ENCODE measurements at regions not wholly inside any gene's neighbourhood (a gene's known extent, or its start where the extent isn't known, plus 50 kb on each side); places are given as distances from the start of the nearest gene placed in this dataset.

DNA sequence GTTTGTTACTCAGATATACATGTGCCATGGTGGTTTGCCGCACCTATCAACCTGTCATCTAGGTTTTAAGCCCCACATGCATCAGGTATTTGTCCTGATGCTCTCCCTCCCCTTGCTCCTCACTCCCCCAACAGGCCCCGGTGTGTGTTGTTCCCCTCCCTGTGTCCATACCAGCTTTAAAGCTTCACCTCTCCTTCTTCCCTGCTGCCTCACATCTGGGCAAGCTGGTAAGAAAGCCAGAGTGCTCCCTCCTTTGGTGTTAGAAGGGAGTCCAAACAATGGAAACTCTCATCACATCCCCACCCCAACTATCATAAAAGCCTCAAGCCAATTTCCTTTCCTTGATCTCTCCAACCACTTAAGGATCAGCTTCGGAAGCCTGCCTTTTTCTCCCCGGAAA lies 1115.6 kb upstream of the GOT2 start:
- TF ChIP-seq GATA3 (IDR thresholded peaks at IDR 0.05; ENCODE audit: low read depth, low read length): no peak
- TF ChIP-seq GATA2 (IDR thresholded peaks at IDR 0.05; ENCODE audit: low read depth, low read length): no peak

GRCh38 chr16:59848296-59848695 lies 1114.2 kb upstream of the GOT2 start:
- no peak for TF ChIP-seq GATA3 (IDR thresholded peaks at IDR 0.05; ENCODE audit: low read depth, low read length)
- no peak for TF ChIP-seq GATA2 (IDR thresholded peaks at IDR 0.05; ENCODE audit: low read depth, low read length)

DNA sequence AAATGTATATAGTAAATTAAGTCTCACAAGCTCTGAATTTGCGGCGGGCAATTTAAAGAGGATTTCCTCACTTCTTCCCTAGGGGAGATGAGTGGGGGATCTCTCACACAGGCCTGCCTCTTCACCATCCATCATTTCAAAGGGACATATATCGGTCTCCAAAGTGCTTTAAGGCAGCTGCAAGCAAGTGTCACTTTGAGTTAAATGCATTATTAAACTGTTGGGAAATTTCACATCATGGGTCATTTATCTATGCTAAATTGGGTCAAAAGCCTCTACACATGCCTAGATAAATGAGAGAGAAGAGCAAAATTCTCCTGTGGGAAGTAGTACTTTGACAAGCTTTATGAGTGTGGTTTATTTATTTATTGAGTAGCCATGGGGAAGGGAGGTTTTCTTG lies 1106.1 kb upstream of the GOT2 start:
- TF ChIP-seq GATA2 (IDR thresholded peaks at IDR 0.05; ENCODE audit: low read depth, low read length) (no peak), GATA3 (IDR thresholded peaks at IDR 0.05; ENCODE audit: low read depth, low read length) (no peak)

DNA sequence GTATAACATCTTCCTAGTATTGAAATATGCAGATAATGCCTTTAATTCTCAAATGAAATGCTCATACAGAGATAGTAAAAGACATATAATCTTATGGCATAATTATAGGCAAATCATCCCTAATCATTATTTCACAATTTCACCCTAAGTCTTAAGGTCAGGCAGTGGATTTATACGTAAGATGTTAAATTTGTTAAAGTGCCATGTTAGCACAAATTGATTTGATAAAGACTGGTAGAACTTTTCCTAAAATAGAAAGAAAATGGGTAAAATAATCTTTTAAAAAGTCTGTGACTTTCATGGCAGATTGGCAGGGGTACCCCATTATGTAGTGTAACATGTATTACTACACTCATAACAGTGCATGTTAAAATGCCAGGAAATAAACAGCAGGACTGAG lies 1092.7 kb upstream of the GOT2 start:
- no peak for TF ChIP-seq GATA3 (IDR thresholded peaks at IDR 0.05; ENCODE audit: low read depth, low read length)
- TF ChIP-seq GATA2 (IDR thresholded peaks at IDR 0.05; ENCODE audit: low read depth, low read length): no peak

DNA sequence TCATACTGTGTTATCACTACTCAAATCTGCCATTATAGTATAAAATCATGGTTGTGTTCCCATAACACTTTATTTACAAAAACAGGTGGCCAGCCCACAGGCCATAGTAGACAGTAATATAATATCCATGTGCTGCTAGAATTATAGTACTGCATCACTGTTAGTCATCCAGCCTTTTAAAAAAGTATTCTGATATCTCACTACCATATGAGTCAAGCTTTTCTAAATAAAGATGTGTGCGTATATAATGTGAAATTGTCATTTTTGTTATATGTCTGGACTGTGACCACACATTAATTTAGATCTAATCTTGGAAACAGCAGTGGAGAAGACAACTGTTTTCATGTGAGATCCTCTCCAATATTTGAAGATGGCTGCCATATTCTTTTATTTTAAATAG lies 1049.1 kb upstream of the GOT2 start:
- TF ChIP-seq GATA2 (IDR thresholded peaks at IDR 0.05; ENCODE audit: low read depth, low read length) (no peak), GATA3 (IDR thresholded peaks at IDR 0.05; ENCODE audit: low read depth, low read length) (no peak)

DNA sequence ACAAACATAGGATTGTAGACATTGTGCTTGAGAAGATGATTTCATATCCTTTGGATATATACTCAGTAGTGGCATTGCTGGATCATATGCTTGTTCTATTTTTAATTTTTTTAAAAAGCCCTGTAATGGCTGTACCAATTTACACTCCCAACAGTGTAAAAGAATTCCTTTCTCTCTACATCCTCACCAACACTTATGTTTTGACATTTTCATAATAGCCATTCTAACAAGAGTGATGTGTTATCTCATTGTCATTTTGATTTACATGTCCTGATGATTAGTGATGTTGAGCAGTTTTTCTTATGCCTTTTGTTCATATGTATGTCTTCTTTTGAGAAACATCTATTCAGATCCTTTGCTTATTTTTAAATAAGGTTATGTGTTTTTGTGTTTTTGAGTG lies 1039.2 kb upstream of the GOT2 start:
- no peak for TF ChIP-seq GATA3 (IDR thresholded peaks at IDR 0.05; ENCODE audit: low read depth, low read length)
- no peak for TF ChIP-seq GATA2 (IDR thresholded peaks at IDR 0.05; ENCODE audit: low read depth, low read length)

DNA sequence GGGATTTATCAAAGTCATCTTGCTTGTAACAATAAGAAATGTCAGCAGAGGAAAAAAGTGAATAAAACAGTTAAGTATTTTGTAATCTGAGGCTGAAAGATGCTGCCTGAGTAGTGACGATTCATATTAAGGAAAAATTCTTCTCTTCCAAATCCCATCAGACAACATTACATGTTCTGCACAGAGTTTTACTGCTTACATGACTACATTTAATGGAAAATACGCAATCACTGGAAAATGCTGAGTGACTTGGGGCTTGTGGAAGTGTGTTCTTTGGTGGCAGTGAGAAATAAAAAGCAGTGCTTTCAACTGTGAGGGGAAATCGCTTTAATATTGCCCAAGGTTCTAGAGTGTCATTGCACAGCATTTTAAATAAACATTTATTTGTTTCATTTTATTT lies 1025.2 kb upstream of the GOT2 start:
- TF ChIP-seq GATA2 (IDR thresholded peaks at IDR 0.05; ENCODE audit: low read depth, low read length) (no peak), GATA3 (IDR thresholded peaks at IDR 0.05; ENCODE audit: low read depth, low read length) (no peak)

- TF ChIP-seq GATA3 (IDR thresholded peaks at IDR 0.05; ENCODE audit: low read depth, low read length): no peak
Observed at GRCh38 chr16:59758848-59759247, 1024.7 kb upstream of the GOT2 start.

DNA sequence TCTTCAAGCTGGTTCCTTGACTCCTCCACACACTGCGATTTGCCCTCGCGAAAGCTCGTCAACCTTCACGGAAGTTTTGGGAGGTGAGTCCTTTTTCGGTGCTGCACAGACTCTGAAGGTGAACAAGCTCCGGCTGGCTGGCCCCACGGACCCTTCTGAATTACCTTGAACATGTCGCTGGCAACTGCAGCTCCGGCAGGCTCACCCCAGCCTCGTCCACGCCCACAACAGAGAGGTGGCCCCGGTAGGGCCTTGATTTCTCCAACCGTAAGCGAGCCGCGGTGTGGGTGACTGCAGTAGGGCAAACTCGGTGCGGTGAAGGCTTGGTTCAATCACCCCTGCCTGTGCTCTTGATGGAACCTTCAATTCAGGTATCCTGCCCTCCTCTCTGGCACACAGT lies 1020.7 kb upstream of the GOT2 start:
- TF ChIP-seq GATA3 (IDR thresholded peaks at IDR 0.05; ENCODE audit: low read depth, low read length) (no peak), GATA2 (IDR thresholded peaks at IDR 0.05; ENCODE audit: low read depth, low read length) (no peak)

- no peak for TF ChIP-seq GATA3 (IDR thresholded peaks at IDR 0.05; ENCODE audit: low read depth, low read length)
- TF ChIP-seq GATA2 (IDR thresholded peaks at IDR 0.05; ENCODE audit: low read depth, low read length): no peak
Observed at GRCh38 chr16:59749662-59750336, 1015.7 kb upstream of the GOT2 start.

DNA sequence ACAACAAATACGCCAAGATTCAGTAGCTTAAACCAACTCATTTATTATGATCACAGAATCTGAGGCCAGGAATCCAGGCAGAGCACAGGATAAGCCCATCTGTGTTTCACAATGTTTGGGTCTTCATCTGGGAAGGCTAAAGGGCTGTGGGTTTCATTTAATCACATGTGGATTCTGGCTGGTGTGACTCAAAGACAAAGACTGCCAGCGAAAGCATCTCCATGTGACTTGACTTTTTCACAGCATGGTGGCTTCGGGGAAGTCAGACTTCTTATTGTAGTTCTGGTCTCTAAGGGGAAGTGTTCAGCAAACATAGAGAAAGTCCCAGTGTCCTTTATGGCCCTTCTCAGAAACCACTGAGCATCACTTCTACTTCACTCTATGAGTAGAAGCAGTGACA lies 1014.4 kb upstream of the GOT2 start:
- TF ChIP-seq GATA2 (IDR thresholded peaks at IDR 0.05; ENCODE audit: low read depth, low read length): no peak

DNA sequence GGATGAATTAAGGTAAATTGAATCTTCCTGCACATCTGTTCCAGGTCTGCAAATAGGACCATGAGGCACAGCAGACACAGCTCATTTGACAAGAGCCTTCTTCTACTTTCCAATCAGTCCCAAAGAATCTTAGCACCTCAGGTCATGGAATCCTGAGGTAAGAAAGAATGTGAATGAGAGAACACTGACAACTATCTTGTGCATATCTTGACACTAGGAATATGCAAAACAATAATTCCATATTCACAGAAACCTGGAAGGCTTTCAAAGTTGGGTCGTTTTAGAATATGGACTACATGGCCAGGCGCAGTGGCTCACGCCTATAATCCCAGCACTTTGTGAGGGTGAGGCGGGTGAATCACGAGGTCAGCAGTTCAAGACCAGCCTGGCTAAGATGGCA lies 1009.4 kb upstream of the GOT2 start:
- no peak for TF ChIP-seq GATA3 (IDR thresholded peaks at IDR 0.05; ENCODE audit: low read depth, low read length)
- TF ChIP-seq GATA2 (IDR thresholded peaks at IDR 0.05; ENCODE audit: low read depth, low read length): no peak

DNA sequence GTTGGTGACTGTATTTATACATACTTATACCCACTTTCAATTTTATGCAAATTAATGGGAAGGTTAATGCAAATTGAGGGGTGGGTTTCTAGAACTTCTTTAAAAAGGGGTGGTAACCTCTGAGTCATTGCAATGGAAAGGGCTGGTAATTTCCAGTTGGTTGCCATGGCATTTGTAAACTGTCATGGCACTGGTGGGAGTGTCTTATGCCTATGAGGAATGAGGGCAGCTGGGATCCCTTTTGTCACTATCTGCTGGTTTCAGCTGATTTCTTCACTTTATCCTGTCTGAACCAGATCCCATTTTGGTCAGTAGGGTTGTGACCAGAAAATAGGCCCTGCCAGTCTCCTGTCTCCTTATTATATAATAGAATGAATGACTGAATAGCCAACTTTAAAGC lies 1006.7 kb upstream of the GOT2 start:
- TF ChIP-seq GATA3 (IDR thresholded peaks at IDR 0.05; ENCODE audit: low read depth, low read length): no peak
- no peak for TF ChIP-seq GATA2 (IDR thresholded peaks at IDR 0.05; ENCODE audit: low read depth, low read length)

DNA sequence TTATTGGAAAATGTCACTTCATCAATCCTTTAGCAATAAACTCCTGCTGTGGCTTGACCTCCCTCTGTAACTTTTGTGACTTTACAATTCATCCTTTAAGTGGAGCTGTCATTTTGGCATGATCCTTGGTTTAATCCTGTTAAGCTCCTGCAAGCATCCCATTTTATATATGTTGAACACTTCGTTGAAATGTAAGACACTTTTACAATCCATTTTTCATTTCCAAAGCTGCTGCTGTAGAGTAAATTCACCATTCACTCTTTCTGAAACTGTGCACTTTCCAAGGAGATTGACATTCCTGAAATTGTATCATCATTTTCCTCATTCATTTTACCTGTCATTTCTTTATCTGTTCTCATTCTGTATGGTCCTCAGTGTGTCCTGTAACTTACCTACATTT lies 1003.2 kb upstream of the GOT2 start:
- TF ChIP-seq GATA3 (IDR thresholded peaks at IDR 0.05; ENCODE audit: low read depth, low read length) (no peak), GATA2 (IDR thresholded peaks at IDR 0.05; ENCODE audit: low read depth, low read length) (no peak)

- no peak for TF ChIP-seq GATA3 (IDR thresholded peaks at IDR 0.05; ENCODE audit: low read depth, low read length)
- TF ChIP-seq GATA2 (IDR thresholded peaks at IDR 0.05; ENCODE audit: low read depth, low read length): no peak
Observed at GRCh38 chr16:59733321-59733720, 999.2 kb upstream of the GOT2 start.

DNA sequence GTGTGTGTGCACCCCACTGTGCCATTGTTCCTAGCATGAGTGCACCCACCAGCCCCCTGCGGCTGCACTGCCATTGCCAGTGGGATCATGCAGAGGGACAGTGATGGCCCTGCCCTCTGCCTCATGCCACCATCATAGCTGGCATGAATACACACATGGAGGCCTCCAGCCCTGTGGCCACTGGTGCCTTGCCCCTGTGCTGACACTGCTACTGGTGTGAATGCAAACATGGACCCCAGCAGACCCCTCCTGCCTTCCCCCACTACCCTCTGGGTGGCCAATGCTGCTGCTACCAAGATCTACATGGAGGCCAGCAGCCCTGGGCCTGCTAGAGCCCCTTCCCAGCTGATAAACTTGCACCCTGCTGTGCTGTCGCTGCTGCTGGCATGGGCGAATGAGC lies 995.5 kb upstream of the GOT2 start:
- TF ChIP-seq GATA2 (IDR thresholded peaks at IDR 0.05; ENCODE audit: low read depth, low read length): no peak
- TF ChIP-seq GATA3 (IDR thresholded peaks at IDR 0.05; ENCODE audit: low read depth, low read length): no peak

All from SH-SY5Y (cell line).